Heart left ventricle (tissue), 16 donors: ENCODE measurements at regions not wholly inside any gene's neighbourhood (a gene's known extent, or its start where the extent isn't known, plus 50 kb on each side); places are given as distances from the start of the nearest gene placed in this dataset.

Experiments
- ATAC-seq, 4 donors: fragments of 200-7000 bp; cut with Tn5 transposase; one replicate each; pipeline ENCODE4 v1.9.1; 2020 to 2022; ENCODE audit warnings: moderate library complexity in 4 of 4, mild to moderate bottlenecking in 3 of 4, moderate number of reproducible peaks in 1 of 4
- DNase-seq, 5 donors: peaks; one replicate each; pipeline ENCODE4 v3.0.0-alpha.2; 2020
- H3K27ac ChIP-seq, 12 donors: fragments of 200-600 bp; sonication (generic) in 4 of 12; one replicate each; pipeline versions ENCODE4 v1.5.0 to v1.8.0; 2016 to 2022; ENCODE audit warnings: mild to moderate bottlenecking in 2 of 12
- H3K27me3 ChIP-seq, 9 donors: fragments of 200-600 bp; sonication (generic) in 2 of 9; one replicate each; pipeline versions ENCODE4 v1.5.1 to v1.8.0; 2016 to 2022; ENCODE audit warnings: mild to moderate bottlenecking in 3 of 9
- H3K36me3 ChIP-seq, 9 donors: fragments of 200-600 bp; sonication (generic) in 2 of 9; one replicate each; pipeline versions ENCODE4 v1.5.0 to v1.8.0; 2018 to 2022; ENCODE audit warnings: mild to moderate bottlenecking in 2 of 9
- H3K4me1 ChIP-seq, 12 donors: fragments of 200-600 bp; sonication (generic) in 4 of 12; one replicate each; pipeline versions ENCODE4 v1.5.0 to v1.8.0; 2016 to 2022; ENCODE audit warnings: mild to moderate bottlenecking in 3 of 12
- H3K4me3 ChIP-seq, 12 donors: fragments of 200-600 bp; sonication (generic) in 4 of 12; one replicate each; pipeline versions ENCODE4 v1.5.0 to v1.8.0; 2017 to 2022; ENCODE audit warnings: mild to moderate bottlenecking in 9 of 12, moderate library complexity in 4 of 12
- H3K9me3 ChIP-seq, 12 donors: fragments of 200-600 bp; sonication (generic) in 4 of 12; one replicate each; pipeline versions ENCODE4 v1.5.0 to v1.8.0; 2016 to 2022; ENCODE audit warnings: mild to moderate bottlenecking in 1 of 12
- POLR2A ChIP-seq, 2 donors: fragments of 450-650 bp; IDR thresholded peaks; one replicate each; pipeline ENCODE4 v1.6.1; 2017; ENCODE audit warnings: antibody characterized with exemption in 2 of 2, mild to moderate bottlenecking in 2 of 2, moderate library complexity in 2 of 2
- WGBS, 4 donors: extraction: QIAGEN DNeasy Blood & Tissue Kit in 2 of 4; methylation state at CpG; one replicate each; pipeline versions ENCODE4 v1.1.5 to v1.1.7; 2013 to 2018; 5-methylcytosine and 5-hydroxymethylcytosine counted together
- intact Hi-C, 10 donors: fragments of 100-400 bp; cut with DNase I; formaldehyde crosslinking; loops; one replicate each; pipeline versions ENCODE4 v1.11.1 to v1.14.2; 2022
- TF ChIP-seq, protein P1 (sequence below), 12 donors: fragments of 200-600 bp; sonication (generic) in 4 of 12; IDR thresholded peaks; one replicate each; pipeline versions ENCODE4 v1.5.0 to v1.8.0; 2018 to 2022; ENCODE audit warnings: antibody characterized with exemption in 12 of 12, mild to moderate bottlenecking in 5 of 12
- donor health status: ischemic (EF 13 %, LVEDD 7.1; RV severe dilation, severe dysfunction).
- donor health status: healthy with polysubstance abuse.
- donor health status: DM: no; HTN: yes; CAD: no.
- donor health status: DM: no; HTN: no; CAD: no.
- donor health status: ischemic (EF 25% LVEDD 6.9; RV normal size, moderate dysfunction).
- donor health status: ischemic (EF 25% LVEDD 5.7; RV mildly dilated, moderate dysfunction).
- donor health status: healthy.
- donor health status: DM: yes; HTN: yes; CAD: no.
- donor health status: ischemic (EF 35%, LVEDD 5.7; RV mildly dilated, moderate dysfunction).
- donor health status: nonischemic (EF 11% LVEDD 7.7; RV severe dilation, severe dysfunction).
- donor health status: DM: yes; HTN: yes; CAD: no.
- donor health status: PGD.
- donor health status: ischemic (EF 29% LVEDD 5.4; RV normal size, mild dysfunction).
- donor health status: nonischemic (EF 23%, LVEDD 6.1; RV moderate dilation, normal function).

DNA sequence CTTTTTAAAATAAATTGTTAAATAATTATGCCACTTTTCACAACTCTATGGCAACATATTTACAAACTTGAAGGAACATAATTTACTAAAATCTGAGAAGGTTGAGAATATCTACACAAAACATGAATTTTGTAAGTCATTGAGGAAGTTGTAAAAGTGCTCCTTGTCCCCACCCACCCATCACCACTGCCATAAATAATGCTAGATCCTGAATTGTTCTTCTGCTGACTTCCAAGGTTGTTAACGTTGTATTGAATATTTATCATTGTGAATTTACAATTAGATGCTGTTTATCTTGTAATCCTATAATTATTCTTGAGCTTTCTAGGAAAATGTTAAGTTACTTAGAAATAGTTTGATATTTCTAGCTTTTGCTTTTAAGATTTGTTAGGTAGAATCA lies 908.0 kb upstream of the COX7C start:
- no peak for TF ChIP-seq POLR2A (IDR thresholded peaks at IDR 0.05)
- TF ChIP-seq, protein P1, sequence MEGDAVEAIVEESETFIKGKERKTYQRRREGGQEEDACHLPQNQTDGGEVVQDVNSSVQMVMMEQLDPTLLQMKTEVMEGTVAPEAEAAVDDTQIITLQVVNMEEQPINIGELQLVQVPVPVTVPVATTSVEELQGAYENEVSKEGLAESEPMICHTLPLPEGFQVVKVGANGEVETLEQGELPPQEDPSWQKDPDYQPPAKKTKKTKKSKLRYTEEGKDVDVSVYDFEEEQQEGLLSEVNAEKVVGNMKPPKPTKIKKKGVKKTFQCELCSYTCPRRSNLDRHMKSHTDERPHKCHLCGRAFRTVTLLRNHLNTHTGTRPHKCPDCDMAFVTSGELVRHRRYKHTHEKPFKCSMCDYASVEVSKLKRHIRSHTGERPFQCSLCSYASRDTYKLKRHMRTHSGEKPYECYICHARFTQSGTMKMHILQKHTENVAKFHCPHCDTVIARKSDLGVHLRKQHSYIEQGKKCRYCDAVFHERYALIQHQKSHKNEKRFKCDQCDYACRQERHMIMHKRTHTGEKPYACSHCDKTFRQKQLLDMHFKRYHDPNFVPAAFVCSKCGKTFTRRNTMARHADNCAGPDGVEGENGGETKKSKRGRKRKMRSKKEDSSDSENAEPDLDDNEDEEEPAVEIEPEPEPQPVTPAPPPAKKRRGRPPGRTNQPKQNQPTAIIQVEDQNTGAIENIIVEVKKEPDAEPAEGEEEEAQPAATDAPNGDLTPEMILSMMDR (IDR thresholded peaks at IDR 0.05) = no peak

GRCh38 chr5:85716344-85717202 lies 901.2 kb upstream of the COX7C start:
- no peak overlapping the region for H3K27ac ChIP-seq
- no peak overlapping the region for H3K4me3 ChIP-seq
- H3K9me3 ChIP-seq = peaks cover 0 to 4% (median 0%) of the 10 kb centered on the region in 12 donors
- H3K36me3 ChIP-seq = no peaks in the 10 kb centered on the region
- WGBS, 4 donors = 76 to 82% (median 79%) methylated on average over 8 of the region's 8 CpGs
- intact Hi-C loops = no loop called here
- H3K4me1 ChIP-seq = no peaks in the 10 kb centered on the region
- DNase-seq = no peak
- H3K27me3 ChIP-seq = no peaks in the 10 kb centered on the region
- ATAC-seq = no peak
- TF ChIP-seq POLR2A (IDR thresholded peaks at IDR 0.05) = no peak
- TF ChIP-seq, protein P1 (IDR thresholded peaks at IDR 0.05) = no peak

More for the DNA sequence above, 908.0 kb upstream of the COX7C start:
- no peaks in the 10 kb centered on the region for H3K9me3 ChIP-seq
- no peaks in the 10 kb centered on the region for H3K36me3 ChIP-seq
- intact Hi-C loops = no loop called here
- H3K4me3 ChIP-seq = no peak overlapping the region
- no peak for DNase-seq
- WGBS, 4 donors = 65 to 74% (median 69%) methylated on average over 1 of the region's 1 CpG
- no peaks in the 10 kb centered on the region for H3K4me1 ChIP-seq
- ATAC-seq = no peak
- H3K27ac ChIP-seq = no peak overlapping the region
- H3K27me3 ChIP-seq = no peaks in the 10 kb centered on the region

DNA sequence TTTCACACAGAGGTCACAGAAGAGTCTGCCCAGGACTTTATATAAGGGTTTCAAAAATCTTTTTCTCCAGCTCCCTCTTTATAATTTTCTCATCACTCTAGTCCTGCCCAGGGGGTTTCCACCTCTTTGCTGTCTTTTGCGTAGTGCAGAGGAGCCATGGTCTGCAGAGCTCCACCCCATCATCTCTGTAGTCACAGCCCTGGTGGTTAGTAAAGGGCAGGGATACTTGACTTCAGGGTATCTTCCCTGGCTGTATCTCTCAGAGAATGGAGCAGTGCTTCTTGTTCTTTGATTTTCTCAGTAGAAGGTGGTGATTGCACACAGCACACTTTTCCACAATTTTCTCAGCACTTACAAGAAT lies 900.6 kb upstream of the COX7C start:
- Histone ChIP-seq H3K36me3 (no peaks in the 10 kb centered on the region), H3K27ac (no peak overlapping the region), H3K4me1 (no peaks in the 10 kb centered on the region), H3K9me3 (peaks cover 0 to 4% (median 0%) of the 10 kb centered on the region in 12 donors), H3K4me3 (no peak overlapping the region), H3K27me3 (no peaks in the 10 kb centered on the region)
- no peak for DNase-seq
- ATAC-seq = no peak
- 71 to 94% (median 85%) methylated on average over 1 of the region's 1 CpG for WGBS, 4 donors
- no peak for TF ChIP-seq POLR2A (IDR thresholded peaks at IDR 0.05)
- TF ChIP-seq, protein P1 (IDR thresholded peaks at IDR 0.05) = no peak
- intact Hi-C loops = no loop called here

DNA sequence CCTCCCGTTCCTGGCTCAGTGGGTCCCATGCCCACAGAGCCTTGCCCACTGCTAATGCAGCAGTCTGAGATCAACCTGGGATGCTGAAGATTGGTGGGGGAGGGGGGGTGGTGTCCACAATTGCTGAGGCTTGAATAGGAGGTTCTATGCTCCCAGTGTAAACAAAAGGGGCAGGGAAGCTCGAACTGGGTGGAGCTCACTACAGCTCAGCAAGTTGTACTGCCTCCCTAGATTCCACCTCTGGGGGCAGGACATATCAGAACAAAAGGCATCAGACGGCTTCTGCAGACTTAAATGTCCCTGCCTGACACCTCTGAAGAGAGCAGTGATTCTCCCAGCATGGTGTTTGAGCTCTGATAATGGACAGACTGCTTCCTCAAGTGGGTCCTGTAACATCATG lies 885.6 kb upstream of the COX7C start:
- Histone ChIP-seq H3K36me3 (no peaks in the 10 kb centered on the region), H3K4me1 (no peaks in the 10 kb centered on the region), H3K27ac (no peak overlapping the region), H3K9me3 (peaks cover 0 to 13% (median 0%) of the 10 kb centered on the region in 12 donors), H3K27me3 (no peaks in the 10 kb centered on the region), H3K4me3 (no peak overlapping the region)
- ATAC-seq (no peak), DNase-seq (no peak)
- WGBS, 4 donors = 53 to 65% (median 61%) methylated on average over 3 of the region's 3 CpGs
- intact Hi-C loops = no loop called here
- TF ChIP-seq, protein P1 (IDR thresholded peaks at IDR 0.05) = no peak
- TF ChIP-seq POLR2A (IDR thresholded peaks at IDR 0.05) = no peak
